HCT116 (cell line): ENCODE measurements at regions not wholly inside any gene's neighbourhood (a gene's known extent, or its start where the extent isn't known, plus 50 kb on each side); places are given as distances from the start of the nearest gene placed in this dataset.

Source experiments
- ATAC-seq: fragments of 200-7000 bp; cut with Tn5 transposase; 2 replicates; pipeline ENCODE4 v1.9.1; 2020; ENCODE audit warnings: mild to moderate bottlenecking, moderate library complexity
- BruUV-seq: library from RNA; stranded (reverse); fragments of 400-500 nt; replicated peaks from 2 replicates; lab custom pipeline; 2021; lab: Mats Ljungman, UMichigan
- CTCF ChIA-PET: fragments of 300-600 bp; sonication (Branson Sonifier 250); formaldehyde crosslinking; loops from one replicate; lab custom pipeline; 2021; ENCODE audit warnings: antibody characterized with exemption; lab: Charles Lee
- POLR2A ChIA-PET: fragments of 300-600, 350-600 bp; sonication (Branson Sonifier 250); formaldehyde crosslinking; loops from one replicate; lab custom pipeline; 2021; ENCODE audit warnings: antibody characterized with exemption; lab: Charles Lee
- RAD21 ChIA-PET, 2 experiments: fragments of 300-600 bp; sonication (Branson Sonifier 250); formaldehyde crosslinking; loops; one replicate each; lab custom pipeline; 2023; ENCODE audit warnings: low total read pairs in 2 of 2; ENCODE audit not compliant: uncharacterized antibody in 2 of 2, unreplicated experiment in 2 of 2, low non-redundant PET in 1 of 2; lab: Charles Lee
- DNase-seq: peaks from one replicate; pipeline ENCODE4 v3.0.0-alpha.2; 2010; ENCODE audit warnings: low read depth, low spot score
- H2AFZ ChIP-seq: fragments of 200-600 bp; shearing (Covaris generic), sonication (generic); 2 replicates; pipeline ENCODE4 v1.6.1; 2017; ENCODE audit warnings: low read depth, mixed run types, mixed read lengths, antibody characterized with exemption, low read length; ENCODE audit not compliant: poor library complexity, severe bottlenecking
- H3K27ac ChIP-seq: 2 replicates; pipeline ENCODE4 v1.5.1; 2012; ENCODE audit warnings: low read depth, low read length
- H3K27me3 ChIP-seq: fragments of 200-600 bp; sonication (generic); 2 replicates; pipeline ENCODE4 v1.6.1; 2016; ENCODE audit warnings: mixed run types, low read length, mixed read lengths; ENCODE audit not compliant: insufficient read depth
- H3K36me3 ChIP-seq, 2 experiments: fragments of 200-500 bp in 1 of 2; fragments of 200-600 bp in 1 of 2; sonication (Bioruptor generic) in 1 of 2; sonication (generic) in 1 of 2; 2 replicates each; pipeline versions ENCODE4 v1.5.1 to v1.6.1; 2014 to 2016; ENCODE audit warnings: low read length in 2 of 2, inconsistent platforms in 1 of 2, mixed read lengths in 1 of 2, mixed run types in 1 of 2; ENCODE audit not compliant: insufficient read depth in 2 of 2, control insufficient read depth in 1 of 2
- H3K4me1 ChIP-seq, 2 experiments: fragments of 200-600 bp in 1 of 2; sonication (generic) in 1 of 2; 2 replicates each; pipeline versions ENCODE4 v1.5.1 to v1.6.1; 2012 to 2017; ENCODE audit warnings: low read length in 2 of 2, inconsistent platforms in 1 of 2, mild to moderate bottlenecking in 1 of 2, mixed read lengths in 1 of 2, mixed run types in 1 of 2, moderate library complexity in 1 of 2; ENCODE audit not compliant: insufficient read depth in 2 of 2, control insufficient read depth in 1 of 2
- H3K4me2 ChIP-seq: fragments of 200-600 bp; sonication (generic); 2 replicates; pipeline ENCODE4 v1.6.1; 2017; ENCODE audit warnings: mixed run types, low read length, mixed read lengths
- H3K4me3 ChIP-seq, 2 experiments: fragments of 200-600 bp in 1 of 2; sonication (generic) in 1 of 2; replicated peaks in 1 of 2; 2 replicates each; pipeline ENCODE4 v1.5.1; 2011 to 2016; ENCODE audit warnings: low read length in 2 of 2, control low read depth in 1 of 2, low read depth in 1 of 2, mild to moderate bottlenecking in 1 of 2, mixed read lengths in 1 of 2, mixed run types in 1 of 2
- H3K79me2 ChIP-seq: fragments of 200-600 bp; sonication (generic); 2 replicates; pipeline ENCODE4 v1.6.1; 2017; ENCODE audit warnings: mild to moderate bottlenecking, mixed run types, low read length, moderate library complexity, mixed read lengths; ENCODE audit not compliant: insufficient read depth
- H3K9ac ChIP-seq: fragments of 200-600 bp; sonication (generic); 2 replicates; pipeline ENCODE4 v1.6.1; 2016; ENCODE audit warnings: low read length, mixed read lengths
- H3K9me2 ChIP-seq: fragments of 200-600 bp; sonication (generic), shearing (Covaris generic); 2 replicates; pipeline ENCODE4 v1.6.1; 2017; ENCODE audit warnings: mixed run types, mild to moderate bottlenecking, moderate library complexity; ENCODE audit not compliant: insufficient read depth
- H3K9me3 ChIP-seq, 2 experiments: fragments of 200-500 bp in 1 of 2; fragments of 200-600 bp in 1 of 2; sonication (Bioruptor generic) in 1 of 2; sonication (generic) in 1 of 2; 2 replicates each; pipeline ENCODE4 v1.6.1; 2014 to 2017; ENCODE audit warnings: low read length in 2 of 2, mixed read lengths in 2 of 2, inconsistent platforms in 1 of 2, low read depth in 1 of 2, mild to moderate bottlenecking in 1 of 2, mixed run types in 1 of 2, moderate library complexity in 1 of 2; ENCODE audit not compliant: control insufficient read depth in 1 of 2, insufficient read depth in 1 of 2
- H4K20me1 ChIP-seq: fragments of 200-600 bp; sonication (generic), shearing (Covaris generic); 2 replicates; pipeline ENCODE4 v1.6.1; 2017; ENCODE audit warnings: mixed run types, mild to moderate bottlenecking, moderate library complexity; ENCODE audit not compliant: insufficient read depth
- ATF3 ChIP-seq: IDR thresholded peaks from 2 replicates; pipeline ENCODE4 v1.6.1; 2012
- CBX3 ChIP-seq: IDR thresholded peaks from 2 replicates; pipeline ENCODE4 v1.6.1; 2012; ENCODE audit warnings: low read depth
- CEBPB ChIP-seq: IDR thresholded peaks from 2 replicates; pipeline ENCODE4 v1.6.1; 2012; ENCODE audit warnings: low read depth
- CTCF ChIP-seq, 3 experiments: fragments of 200-600 bp in 1 of 3; sonication (generic) in 1 of 3; IDR thresholded peaks in 2 of 3; conservative IDR thresholded peaks in 1 of 3; 2 replicates each; pipeline ENCODE4 v1.5.1; 2012 to 2017; ENCODE audit warnings: low read depth in 2 of 3, low read length in 2 of 3, antibody characterized with exemption in 1 of 3, borderline replicate concordance in 1 of 3, control low read depth in 1 of 3, mild to moderate bottlenecking in 1 of 3, mixed read lengths in 1 of 3, mixed run types in 1 of 3, moderate library complexity in 1 of 3; ENCODE audit not compliant: insufficient read depth in 1 of 3
- EGR1 ChIP-seq: IDR thresholded peaks from 2 replicates; pipeline ENCODE4 v1.6.1; 2012; ENCODE audit warnings: low read depth
- ELF1 ChIP-seq: IDR thresholded peaks from 2 replicates; pipeline ENCODE4 v1.6.1; 2012; ENCODE audit warnings: low read depth, borderline replicate concordance
- EZH2 ChIP-seq: fragments of 200-600 bp; sonication (generic); IDR thresholded peaks from 2 replicates; pipeline ENCODE4 v1.6.1; 2017; ENCODE audit warnings: antibody characterized with exemption, mixed run types
- EZH2phosphoT487 ChIP-seq: fragments of 200-600 bp; IDR thresholded peaks from 2 replicates; pipeline ENCODE4 v1.6.1; 2018; ENCODE audit warnings: antibody characterized with exemption, borderline replicate concordance
- FOSL1 ChIP-seq: IDR thresholded peaks from 2 replicates; pipeline ENCODE4 v1.6.1; 2012; ENCODE audit warnings: low read depth
- JUND ChIP-seq: IDR thresholded peaks from 2 replicates; pipeline ENCODE4 v1.6.1; 2012
- MAX ChIP-seq: IDR thresholded peaks from 2 replicates; pipeline ENCODE4 v1.6.1; 2012
- POLR2AphosphoS5 ChIP-seq: IDR thresholded peaks from 2 replicates; pipeline ENCODE4 v1.6.1; 2011; ENCODE audit warnings: mild to moderate bottlenecking, low read depth, low read length, moderate library complexity
- RAD21 ChIP-seq: IDR thresholded peaks from 2 replicates; pipeline ENCODE4 v1.6.1; 2012; ENCODE audit warnings: low read depth, mild to moderate bottlenecking
- REST ChIP-seq: IDR thresholded peaks from 2 replicates; pipeline ENCODE4 v1.6.1; 2012; ENCODE audit warnings: low read depth
- SRF ChIP-seq: IDR thresholded peaks from 2 replicates; pipeline ENCODE4 v1.6.1; 2012; ENCODE audit warnings: low read depth
- ZBTB33 ChIP-seq: IDR thresholded peaks from 2 replicates; pipeline ENCODE4 v1.6.1; 2011; ENCODE audit warnings: mild to moderate bottlenecking, low read length, moderate library complexity; ENCODE audit not compliant: insufficient replicate concordance; ENCODE audit errors: extremely low read depth
- ZFX ChIP-seq: fragments of 450-650 bp; IDR thresholded peaks from 2 replicates; pipeline ENCODE4 v1.6.1; 2017
- ZNF274 ChIP-seq: fragments of 200-500 bp; sonication (Bioruptor generic); IDR thresholded peaks from 2 replicates; pipeline ENCODE4 v1.6.1; 2014; ENCODE audit warnings: mild to moderate bottlenecking, low read depth, low read length, inconsistent platforms
- intact Hi-C: fragments of 100-400 bp; cut with micrococcal nuclease; formaldehyde crosslinking; loops from 2 replicates; pipeline ENCODE4 v1.10.0; 2022

GRCh38 chr9:38154501-38155421 lies 85.7 kb upstream of the SHB start:
- no peaks in the 10 kb centered on the region for H4K20me1 ChIP-seq
- H3K4me3 ChIP-seq = no peak overlapping the region
- no peak; the same call in 1 of the 2 replicates for ATAC-seq
- H2AFZ ChIP-seq = no peak overlapping the region
- BruUV-seq = no TSS peak
- no peak overlapping the region for H3K27ac ChIP-seq
- ChIA-PET POLR2A (no interaction called here), RAD21 (no interaction called here)
- H3K27me3 ChIP-seq = no peaks in the 10 kb centered on the region
- H3K9me2 ChIP-seq = no peaks in the 10 kb centered on the region
- DNase-seq = no peak
- no peak for TF ChIP-seq POLR2AphosphoS5
- no peak for TF ChIP-seq CTCF (IDR thresholded peaks at IDR 0.05 in 2 of 3, conservative IDR thresholded peaks at IDR 0.05 in 1 of 3; ENCODE audit: borderline replicate concordance in 1 of 3, insufficient read depth in 1 of 3, low read depth in 2 of 3, low read length in 2 of 3)
- TF ChIP-seq JUND = no peak
- TF ChIP-seq FOSL1 = no peak
- TF ChIP-seq SRF = no peak
- no peak for TF ChIP-seq MAX
- no peak for TF ChIP-seq CEBPB
- TF ChIP-seq EGR1 = no peak
- TF ChIP-seq ATF3 = no peak
- TF ChIP-seq EZH2 = no peak
- TF ChIP-seq ZNF274 = no peak
- TF ChIP-seq ZFX = no peak
- no peak for TF ChIP-seq CBX3
- TF ChIP-seq REST = no peak
- TF ChIP-seq ELF1 = no peak
- no peak for TF ChIP-seq RAD21
- TF ChIP-seq EZH2phosphoT487 = no peak
- no peak for TF ChIP-seq ZBTB33
- TF ChIP-seq, all 23 proteins: peak for 0
- CTCF ChIA-PET = interaction anchor here (1.2 kb wide), 1 partner anchor 22 kb away, joined by 3 read pairs; no protein-coding TSS in a partner anchor
- Histone ChIP-seq H3K9me3 (no peaks in the 10 kb centered on the region), H3K79me2 (no peaks in the 10 kb centered on the region), H3K36me3 (no peaks in the 10 kb centered on the region), H3K4me1 (no peaks in the 10 kb centered on the region), H3K9ac (no peak overlapping the region), H3K4me2 (no peak overlapping the region)
- intact Hi-C loops = no loop called here
